Astrocyte of the spinal cord (primary cell): ENCODE measurements at regions not wholly inside any gene's neighbourhood (a gene's known extent, or its start where the extent isn't known, plus 50 kb on each side); places are given as distances from the start of the nearest gene placed in this dataset.

Source experiments
- DNase-seq: peaks from one replicate; pipeline ENCODE4 v3.0.0; 2011; ENCODE audit warnings: low read depth, low spot score
- H3K4me3 ChIP-seq: 2 replicates; pipeline ENCODE4 v1.5.1; 2011; ENCODE audit warnings: low read depth, mild to moderate bottlenecking, low read length, moderate library complexity
- CTCF ChIP-seq: IDR thresholded peaks from 2 replicates; pipeline ENCODE4 v1.5.1; 2012; ENCODE audit warnings: low read depth, mild to moderate bottlenecking, low read length, inconsistent platforms
- in situ Hi-C: cut with HindIII; loops from 2 replicates; pipeline ENCODE4 v1.10.0; 2017; ENCODE audit warnings: low sequenced_read_pairs

- H3K4me3 ChIP-seq = no peak overlapping the region
- in situ Hi-C loops = no loop called here
- TF ChIP-seq CTCF = no peak
- DNase-seq = no peak
These were observed 504.5 kb downstream of the XPNPEP1 start for GRCh38 chr10:109418795-109419194.

- TF ChIP-seq CTCF = no peak
- no peak overlapping the region for H3K4me3 ChIP-seq
- in situ Hi-C loops = no loop called here
- DNase-seq = no peak
These were observed 505.5 kb downstream of the XPNPEP1 start for GRCh38 chr10:109417803-109418202.

GRCh38 chr10:109412353-109412752 is 511.0 kb downstream of the XPNPEP1 start:
- DNase-seq = no peak
- in situ Hi-C loops = no loop called here
- H3K4me3 ChIP-seq = no peak overlapping the region
- no peak for TF ChIP-seq CTCF

GRCh38 chr10:109411917-109412316 is 511.4 kb downstream of the XPNPEP1 start:
- TF ChIP-seq CTCF = no peak

GRCh38 chr10:109405338-109405737 is 518.0 kb downstream of the XPNPEP1 start:
- in situ Hi-C loops = no loop called here
- H3K4me3 ChIP-seq = no peak overlapping the region
- no peak for TF ChIP-seq CTCF
- DNase-seq = no peak

More at GRCh38 chr10:109411917-109412316, 511.4 kb downstream of the XPNPEP1 start:
- no peak for DNase-seq
- in situ Hi-C loops = no loop called here
- H3K4me3 ChIP-seq = no peak overlapping the region

- no peak overlapping the region for H3K4me3 ChIP-seq
- in situ Hi-C loops = no loop called here
- TF ChIP-seq CTCF = no peak
- no peak for DNase-seq
These were observed 519.8 kb downstream of the XPNPEP1 start for GRCh38 chr10:109403551-109403950.

GRCh38 chr10:109393425-109393824 is 529.9 kb downstream of the XPNPEP1 start:
- H3K4me3 ChIP-seq = no peak overlapping the region
- in situ Hi-C loops = no loop called here
- TF ChIP-seq CTCF = no peak
- DNase-seq = no peak
